Activated CD4-positive, alpha-beta T cell treated with anti-CD3 and anti-CD28 coated beads, Interleukin-10, Interleukin-2, amounts not matched to agents 100 ng/mL and 50 ng/mL, durations not matched to agents 16 hours and 8 hours (primary cell): ENCODE measurements at regions not wholly inside any gene's neighbourhood (a gene's known extent, or its start where the extent isn't known, plus 50 kb on each side); places are given as distances from the start of the nearest gene placed in this dataset.
A peak's percentile ranks its signal among the peaks of the same experiment; 100 is the strongest.

Experiments used
- DNase-seq: peaks from one replicate; pipeline ENCODE4 v3.0.0-alpha.2; 2020

- no peak for DNase-seq
Measured at GRCh38 chr5:158082696-158083287, 223.8 kb upstream of the CLINT1 start.

- no peak for DNase-seq
Measured at GRCh38 chr5:158080112-158080511, 221.2 kb upstream of the CLINT1 start.

GRCh38 chr5:158079097-158079496 lies 220.2 kb upstream of the CLINT1 start:
- DNase-seq: no peak

GRCh38 chr5:158074992-158075769 lies 216.2 kb upstream of the CLINT1 start:
- peak; percentile 59 for DNase-seq

GRCh38 chr5:158074597-158074991 lies 215.6 kb upstream of the CLINT1 start:
- DNase-seq: no peak

GRCh38 chr5:158070859-158071258 lies 211.9 kb upstream of the CLINT1 start:
- DNase-seq: no peak

GRCh38 chr5:158069838-158070237 lies 210.9 kb upstream of the CLINT1 start:
- DNase-seq: no peak

GRCh38 chr5:158068964-158069363 lies 210.0 kb upstream of the CLINT1 start:
- no peak for DNase-seq

- no peak for DNase-seq
Measured at GRCh38 chr5:158066076-158066475, 207.1 kb upstream of the CLINT1 start.

GRCh38 chr5:158064334-158065123 lies 205.6 kb upstream of the CLINT1 start:
- DNase-seq: no peak

GRCh38 chr5:158063052-158063451 lies 204.1 kb upstream of the CLINT1 start:
- DNase-seq: no peak

GRCh38 chr5:158061451-158061850 lies 202.5 kb upstream of the CLINT1 start:
- no peak for DNase-seq

GRCh38 chr5:158060212-158060611 lies 201.3 kb upstream of the CLINT1 start:
- no peak for DNase-seq

GRCh38 chr5:158058208-158059120 lies 199.5 kb upstream of the CLINT1 start:
- DNase-seq: no peak

- no peak for DNase-seq
Measured at GRCh38 chr5:158056130-158056825, 197.3 kb upstream of the CLINT1 start.

- no peak for DNase-seq
Measured at GRCh38 chr5:158055111-158055501, 196.2 kb upstream of the CLINT1 start.

GRCh38 chr5:158054223-158055110 lies 195.5 kb upstream of the CLINT1 start:
- DNase-seq: no peak

- no peak for DNase-seq
Measured at GRCh38 chr5:158051036-158051435, 192.1 kb upstream of the CLINT1 start.

- DNase-seq: no peak
Measured at GRCh38 chr5:158050421-158050820, 191.5 kb upstream of the CLINT1 start.

- no peak for DNase-seq
Measured at GRCh38 chr5:158049459-158049858, 190.5 kb upstream of the CLINT1 start.

GRCh38 chr5:158045696-158046095 lies 186.8 kb upstream of the CLINT1 start:
- no peak for DNase-seq
